HepG2 (cell line): ENCODE measurements at regions not wholly inside any gene's neighbourhood (a gene's known extent, or its start where the extent isn't known, plus 50 kb on each side); places are given as distances from the start of the nearest gene placed in this dataset.

ENCODE experiments used
- ATAC-seq: fragments of 200-7000 bp; cut with Tn5 transposase; 3 replicates; pipeline ENCODE4 v1.9.1; 2020; ENCODE audit warnings: mild to moderate bottlenecking, moderate library complexity
- BruUV-seq: library from RNA; stranded (reverse); fragments of 400-500 nt; replicated peaks from 2 replicates; lab custom pipeline; 2021; lab: Mats Ljungman, UMichigan
- CTCF ChIA-PET: fragments of 300-600 bp; formaldehyde crosslinking; extraction: SDS; loops from one replicate; lab custom pipeline; 2021; ENCODE audit warnings: low total read pairs, inconsistent platforms, low intra/inter-chr PET ratio; lab: Yijun Ruan, JAX
- POLR2A ChIA-PET: fragments of 350-600 bp; sonication (Branson Sonifier 250); formaldehyde crosslinking; loops from one replicate; lab custom pipeline; 2020; ENCODE audit warnings: antibody characterized with exemption, inconsistent platforms; lab: Yijun Ruan, JAX
- DNase-seq: peaks from one replicate; pipeline ENCODE4 v3.0.0-alpha.2; 2015; ENCODE audit warnings: low spot score
- FAIRE-seq: peaks from 3 replicates; lab custom pipeline; 2011; peaks lifted over from hg19 to GRCh38; lab: Jason Lieb, UNC
- H2AFZ ChIP-seq: one replicate; pipeline ENCODE4 v1.6.1; 2011; ENCODE audit warnings: low read length, inconsistent platforms
- H3K27ac ChIP-seq: fragments of 300-600 bp; 3 replicates; pipeline ENCODE4 v1.8.0; 2011; ENCODE audit warnings: mixed run types, mild to moderate bottlenecking, mixed read lengths, low read length, inconsistent platforms; ENCODE audit not compliant: insufficient read depth; ENCODE audit errors: extremely low read length
- H3K27me3 ChIP-seq, 2 experiments: fragments of 200-600 bp in 1 of 2; 2 replicates in 1 of 2; 3 replicates in 1 of 2; pipeline versions ENCODE4 v1.6.0 to v1.8.0; 2011; ENCODE audit warnings: low read length in 2 of 2, mild to moderate bottlenecking in 2 of 2, moderate library complexity in 2 of 2, inconsistent platforms in 1 of 2; ENCODE audit not compliant: insufficient read depth in 2 of 2, control insufficient read depth in 1 of 2
- H3K36me3 ChIP-seq, 2 experiments: fragments of 200-600 bp in 1 of 2; replicated peaks in 1 of 2; 2 replicates in 1 of 2; 3 replicates in 1 of 2; pipeline versions ENCODE4 v1.5.1 to v1.8.0; 2011; ENCODE audit warnings: low read length in 2 of 2, inconsistent platforms in 1 of 2; ENCODE audit not compliant: insufficient read depth in 2 of 2, control insufficient read depth in 1 of 2
- H3K4me1 ChIP-seq: 2 replicates; pipeline ENCODE4 v1.5.1; 2012; ENCODE audit warnings: low read length, inconsistent platforms; ENCODE audit not compliant: insufficient read depth
- H3K4me2 ChIP-seq: 2 replicates; pipeline ENCODE4 v1.6.0; 2011; ENCODE audit warnings: low read depth, low read length, inconsistent platforms
- H3K4me3 ChIP-seq, 3 experiments: fragments of 200-600 bp in 1 of 3; sonication (generic), shearing (Covaris generic) in 1 of 3; replicated peaks in 1 of 3; 2 replicates each; pipeline ENCODE4 v1.5.1; 2011 to 2016; ENCODE audit warnings: low read length in 3 of 3, inconsistent platforms in 2 of 3, low read depth in 2 of 3, mild to moderate bottlenecking in 2 of 3, control low read depth in 1 of 3, mixed read lengths in 1 of 3; ENCODE audit not compliant: insufficient read depth in 1 of 3
- H3K79me2 ChIP-seq: one replicate; pipeline ENCODE4 v1.6.1; 2011; ENCODE audit warnings: low read length, inconsistent platforms; ENCODE audit not compliant: insufficient read depth
- H3K9ac ChIP-seq: 2 replicates; pipeline ENCODE4 v1.6.0; 2011; ENCODE audit warnings: mild to moderate bottlenecking, low read depth, low read length, inconsistent platforms; ENCODE audit not compliant: insufficient read depth
- H3K9me3 ChIP-seq: 2 replicates; pipeline ENCODE4 v1.5.1; 2012; ENCODE audit warnings: mild to moderate bottlenecking, low read length
- H4K20me1 ChIP-seq: 2 replicates; pipeline ENCODE4 v1.6.0; 2011; ENCODE audit warnings: inconsistent platforms, mild to moderate bottlenecking, low read length, moderate library complexity; ENCODE audit not compliant: insufficient read depth
- ESRRA ChIP-seq: sonication (generic); formaldehyde crosslinking; IDR thresholded peaks from 2 replicates; pipeline ENCODE4 v1.5.1; 2020; ENCODE audit warnings: mild to moderate bottlenecking, low read depth, missing genetic modification reagents
- ISX ChIP-seq: sonication (generic); formaldehyde crosslinking; conservative IDR thresholded peaks from 2 replicates; pipeline ENCODE4 v1.5.0; 2020; ENCODE audit warnings: missing genetic modification reagents
- SAFB2 ChIP-seq: sonication (generic); formaldehyde crosslinking; IDR thresholded peaks from 2 replicates; pipeline ENCODE4 v1.5.1; 2020; ENCODE audit warnings: missing genetic modification reagents, low read depth, mild to moderate bottlenecking, borderline replicate concordance
- ZFP36 ChIP-seq: fragments of 150-350 bp; IDR thresholded peaks from 2 replicates; pipeline ENCODE4 v1.6.1; 2018; ENCODE audit warnings: borderline replicate concordance, low read length, low read depth; ENCODE audit not compliant: partially characterized antibody
- ZNF562 ChIP-seq: sonication (generic); formaldehyde crosslinking; IDR thresholded peaks from 2 replicates; pipeline ENCODE4 v1.8.0; 2022; ENCODE audit warnings: missing genetic modification reagents, borderline replicate concordance
- ZSCAN21 ChIP-seq: sonication (generic); formaldehyde crosslinking; IDR thresholded peaks from 2 replicates; pipeline ENCODE4 v1.8.0; 2022; ENCODE audit warnings: mild to moderate bottlenecking, missing genetic modification reagents, moderate library complexity, borderline replicate concordance
- ZSCAN30 ChIP-seq: sonication (generic); formaldehyde crosslinking; IDR thresholded peaks from 2 replicates; pipeline ENCODE4 v1.5.0; 2020; ENCODE audit warnings: mild to moderate bottlenecking, missing genetic modification reagents
- WGBS: methylation state at CpG from one replicate; pipeline ENCODE4 v1.1.6; 2017; ENCODE audit warnings: low lambda C conversion rate; 5-methylcytosine and 5-hydroxymethylcytosine counted together
- in situ Hi-C: cut with HindIII; loops from 2 replicates; pipeline ENCODE4 v1.10.0; 2017; ENCODE audit warnings: low pct_unique_long_range_greater_than_20kb; ENCODE audit not compliant: extremely low pct_ligation_motif_present
- intact Hi-C: fragments of 100-400 bp; cut with micrococcal nuclease; formaldehyde crosslinking; loops from one replicate; pipeline ENCODE4 v1.10.0; 2022; ENCODE audit not compliant: unreplicated experiment
- TF ChIP-seq, protein P1 (sequence below): sonication (generic); formaldehyde crosslinking; IDR thresholded peaks from 2 replicates; pipeline ENCODE4 v1.4.0; 2020; ENCODE audit warnings: missing genetic modification reagents
- TF ChIP-seq, protein P2 (sequence below): sonication (generic); formaldehyde crosslinking; IDR thresholded peaks from 2 replicates; pipeline ENCODE4 v1.5.0; 2020; ENCODE audit warnings: mild to moderate bottlenecking, missing genetic modification reagents

DNA sequence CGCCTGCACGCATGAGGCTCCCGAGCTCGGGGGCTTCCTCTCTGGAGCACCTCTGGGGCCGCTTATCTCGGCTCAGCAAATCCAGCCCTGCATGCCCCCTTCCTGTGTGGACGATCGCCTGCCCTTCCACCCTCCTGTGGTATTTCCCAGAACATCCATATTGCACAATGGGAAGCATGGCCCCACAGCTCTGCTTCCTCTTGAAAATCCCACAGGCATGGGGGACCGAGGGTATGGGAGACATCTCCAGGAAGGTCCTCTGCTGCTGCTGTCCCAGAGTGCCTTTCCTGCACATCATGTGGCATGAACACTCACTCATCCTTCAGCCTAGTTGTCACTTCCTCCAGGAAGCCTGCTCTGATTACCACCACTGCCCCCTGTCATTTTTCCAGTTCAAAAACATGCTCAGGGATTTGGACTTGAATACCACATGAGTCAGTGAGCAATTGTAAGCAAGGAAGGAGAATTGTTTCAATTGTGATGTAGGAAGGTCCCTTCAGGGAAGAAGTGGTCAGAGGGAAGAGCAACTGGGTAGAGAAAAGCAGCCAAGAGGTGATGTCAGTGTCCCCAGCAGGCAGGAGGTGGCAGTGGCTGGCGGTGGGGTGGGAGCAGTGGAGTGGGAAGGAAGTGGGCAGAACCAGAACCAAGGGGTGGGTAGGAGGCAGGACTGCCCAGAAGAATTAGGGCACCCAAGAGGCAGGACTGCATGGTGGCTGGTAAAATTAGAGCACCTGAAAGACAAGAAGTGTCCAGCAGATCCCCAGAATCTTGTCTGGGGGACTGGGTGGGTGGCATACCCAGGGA is 67.5 kb upstream of the ZMIZ1 start:
- peaks cover 2 to 58% of the 10 kb centered on the region in 2 experiments for H3K27me3 ChIP-seq
- H3K27ac ChIP-seq: no peak overlapping the region
- no TSS peak for BruUV-seq
- POLR2A ChIA-PET: no interaction called here
- no peak for FAIRE-seq
- H3K4me2 ChIP-seq: no peak overlapping the region
- DNase-seq: no peak
- no peaks in the 10 kb centered on the region for H3K79me2 ChIP-seq
- intact Hi-C loops: no loop called here
- H3K36me3 ChIP-seq: no peaks in the 10 kb centered on the region
- no peak overlapping the region for H3K9ac ChIP-seq
- H3K4me3 ChIP-seq: no peak overlapping the region
- CTCF ChIA-PET: no interaction called here
- H3K9me3 ChIP-seq: no peaks in the 10 kb centered on the region
- no peak for ATAC-seq
- no peak overlapping the region for H2AFZ ChIP-seq
- no peaks in the 10 kb centered on the region for H4K20me1 ChIP-seq
- in situ Hi-C loops: no loop called here
- WGBS: 23% methylated on average over 8 of the region's 10 CpGs
- H3K4me1 ChIP-seq: peaks cover 52% of the 10 kb centered on the region
- TF ChIP-seq, protein P1, sequence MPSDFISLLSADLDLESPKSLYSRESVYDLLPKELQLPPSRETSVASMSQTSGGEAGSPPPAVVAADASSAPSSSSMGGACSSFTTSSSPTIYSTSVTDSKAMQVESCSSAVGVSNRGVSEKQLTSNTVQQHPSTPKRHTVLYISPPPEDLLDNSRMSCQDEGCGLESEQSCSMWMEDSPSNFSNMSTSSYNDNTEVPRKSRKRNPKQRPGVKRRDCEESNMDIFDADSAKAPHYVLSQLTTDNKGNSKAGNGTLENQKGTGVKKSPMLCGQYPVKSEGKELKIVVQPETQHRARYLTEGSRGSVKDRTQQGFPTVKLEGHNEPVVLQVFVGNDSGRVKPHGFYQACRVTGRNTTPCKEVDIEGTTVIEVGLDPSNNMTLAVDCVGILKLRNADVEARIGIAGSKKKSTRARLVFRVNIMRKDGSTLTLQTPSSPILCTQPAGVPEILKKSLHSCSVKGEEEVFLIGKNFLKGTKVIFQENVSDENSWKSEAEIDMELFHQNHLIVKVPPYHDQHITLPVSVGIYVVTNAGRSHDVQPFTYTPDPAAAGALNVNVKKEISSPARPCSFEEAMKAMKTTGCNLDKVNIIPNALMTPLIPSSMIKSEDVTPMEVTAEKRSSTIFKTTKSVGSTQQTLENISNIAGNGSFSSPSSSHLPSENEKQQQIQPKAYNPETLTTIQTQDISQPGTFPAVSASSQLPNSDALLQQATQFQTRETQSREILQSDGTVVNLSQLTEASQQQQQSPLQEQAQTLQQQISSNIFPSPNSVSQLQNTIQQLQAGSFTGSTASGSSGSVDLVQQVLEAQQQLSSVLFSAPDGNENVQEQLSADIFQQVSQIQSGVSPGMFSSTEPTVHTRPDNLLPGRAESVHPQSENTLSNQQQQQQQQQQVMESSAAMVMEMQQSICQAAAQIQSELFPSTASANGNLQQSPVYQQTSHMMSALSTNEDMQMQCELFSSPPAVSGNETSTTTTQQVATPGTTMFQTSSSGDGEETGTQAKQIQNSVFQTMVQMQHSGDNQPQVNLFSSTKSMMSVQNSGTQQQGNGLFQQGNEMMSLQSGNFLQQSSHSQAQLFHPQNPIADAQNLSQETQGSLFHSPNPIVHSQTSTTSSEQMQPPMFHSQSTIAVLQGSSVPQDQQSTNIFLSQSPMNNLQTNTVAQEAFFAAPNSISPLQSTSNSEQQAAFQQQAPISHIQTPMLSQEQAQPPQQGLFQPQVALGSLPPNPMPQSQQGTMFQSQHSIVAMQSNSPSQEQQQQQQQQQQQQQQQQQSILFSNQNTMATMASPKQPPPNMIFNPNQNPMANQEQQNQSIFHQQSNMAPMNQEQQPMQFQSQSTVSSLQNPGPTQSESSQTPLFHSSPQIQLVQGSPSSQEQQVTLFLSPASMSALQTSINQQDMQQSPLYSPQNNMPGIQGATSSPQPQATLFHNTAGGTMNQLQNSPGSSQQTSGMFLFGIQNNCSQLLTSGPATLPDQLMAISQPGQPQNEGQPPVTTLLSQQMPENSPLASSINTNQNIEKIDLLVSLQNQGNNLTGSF: no peak
- TF ChIP-seq ESRRA (CRISPR knock-in tag) (no peak), SAFB2 (CRISPR knock-in tag) (no peak), ZSCAN30 (CRISPR knock-in tag) (no peak), ZNF562 (CRISPR knock-in tag) (no peak), ZFP36 (peak; percentile 93), ISX (no peak), ZSCAN21 (CRISPR knock-in tag) (no peak)
- TF ChIP-seq, protein P2, sequence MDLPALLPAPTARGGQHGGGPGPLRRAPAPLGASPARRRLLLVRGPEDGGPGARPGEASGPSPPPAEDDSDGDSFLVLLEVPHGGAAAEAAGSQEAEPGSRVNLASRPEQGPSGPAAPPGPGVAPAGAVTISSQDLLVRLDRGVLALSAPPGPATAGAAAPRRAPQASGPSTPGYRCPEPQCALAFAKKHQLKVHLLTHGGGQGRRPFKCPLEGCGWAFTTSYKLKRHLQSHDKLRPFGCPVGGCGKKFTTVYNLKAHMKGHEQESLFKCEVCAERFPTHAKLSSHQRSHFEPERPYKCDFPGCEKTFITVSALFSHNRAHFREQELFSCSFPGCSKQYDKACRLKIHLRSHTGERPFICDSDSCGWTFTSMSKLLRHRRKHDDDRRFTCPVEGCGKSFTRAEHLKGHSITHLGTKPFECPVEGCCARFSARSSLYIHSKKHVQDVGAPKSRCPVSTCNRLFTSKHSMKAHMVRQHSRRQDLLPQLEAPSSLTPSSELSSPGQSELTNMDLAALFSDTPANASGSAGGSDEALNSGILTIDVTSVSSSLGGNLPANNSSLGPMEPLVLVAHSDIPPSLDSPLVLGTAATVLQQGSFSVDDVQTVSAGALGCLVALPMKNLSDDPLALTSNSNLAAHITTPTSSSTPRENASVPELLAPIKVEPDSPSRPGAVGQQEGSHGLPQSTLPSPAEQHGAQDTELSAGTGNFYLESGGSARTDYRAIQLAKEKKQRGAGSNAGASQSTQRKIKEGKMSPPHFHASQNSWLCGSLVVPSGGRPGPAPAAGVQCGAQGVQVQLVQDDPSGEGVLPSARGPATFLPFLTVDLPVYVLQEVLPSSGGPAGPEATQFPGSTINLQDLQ (CRISPR knock-in tag): no peak
